ENCODE measurements at regions not wholly inside any gene's neighbourhood (a gene's known extent, or its start where the extent isn't known, plus 50 kb on each side); places are given as distances from the start of the nearest gene placed in this dataset.

GRCh38 chr13:22286338-22286737 lies 615.5 kb downstream of the FGF9 start:
- dilution Hi-C loops (cut with MboI; ENCODE audit: extremely low pct_ligation_motif_present, low sequenced_read_pairs): no loop called here
- H2AFZ ChIP-seq (ENCODE audit: low read depth, low read length): no peak overlapping the region

More at GRCh38 chr13:22286338-22286737, 615.5 kb downstream of the FGF9 start:
- Histone ChIP-seq H3K9ac (replicated peaks; ENCODE audit: extremely low read depth, insufficient read depth, low read length) (no peak overlapping the region), H3K79me2 (ENCODE audit: control insufficient read depth, insufficient read depth, low read length) (no peaks in the 10 kb centered on the region), H3K27ac (ENCODE audit: insufficient read depth, low read depth, low read length) (no peak overlapping the region), H3K36me3 (ENCODE audit: control insufficient read depth in 2 of 2, extremely low read depth in 1 of 2, insufficient read depth in 2 of 2, low read length in 2 of 2) (no peaks in the 10 kb centered on the region), H3K4me1 (ENCODE audit: control insufficient read depth, extremely low read depth, insufficient read depth, low read length) (no peaks in the 10 kb centered on the region), H3K4me2 (ENCODE audit: insufficient read depth, low read length) (no peak overlapping the region), H3K27me3 (ENCODE audit: control insufficient read depth in 2 of 2, insufficient read depth in 2 of 2, low read length in 2 of 2) (no peaks in the 10 kb centered on the region), H3K4me3 (replicated peaks in 1 of 3; ENCODE audit: insufficient read depth in 1 of 3, low read depth in 1 of 3, low read length in 3 of 3) (no peak overlapping the region), H4K20me1 (replicated peaks; ENCODE audit: control insufficient read depth, extremely low read depth, insufficient read depth, low read length) (no peaks in the 10 kb centered on the region), H3K9me3 (replicated peaks; ENCODE audit: control insufficient read depth, insufficient read depth, low read length) (peaks cover 2% of the 10 kb centered on the region), H3K9me1 (replicated peaks; ENCODE audit: control insufficient read depth, extremely low read depth, insufficient read depth, low read length) (no peaks in the 10 kb centered on the region)
- no peak for FAIRE-seq
- no TSS peak for BruUV-seq (replicated peaks)
- DNase-seq (ENCODE audit: low read depth, low spot score): no peak
- TF ChIP-seq JUN (IDR thresholded peaks at IDR 0.05; ENCODE audit: borderline replicate concordance, insufficient read depth, insufficient read length, low read depth) (no peak), EZH2 (IDR thresholded peaks at IDR 0.05; ENCODE audit: borderline replicate concordance, low read depth, low read length, severe bottlenecking) (no peak), CTCF (IDR thresholded peaks at IDR 0.05; ENCODE audit: extremely low read depth in 1 of 2, insufficient read depth in 1 of 2, low read depth in 1 of 2, low read length in 2 of 2) (no peak), FOS (IDR thresholded peaks at IDR 0.05; ENCODE audit: borderline replicate concordance, insufficient read depth, low read length) (no peak), MAX (IDR thresholded peaks at IDR 0.05; ENCODE audit: insufficient read depth, insufficient read length) (no peak), POLR2AphosphoS5 (IDR thresholded peaks at IDR 0.05; ENCODE audit: insufficient read depth, low read depth, low read length) (no peak), POLR2A (IDR thresholded peaks at IDR 0.05; ENCODE audit: low read depth, low read length) (no peak), GATA2 (IDR thresholded peaks at IDR 0.05; ENCODE audit: insufficient read depth, insufficient read length, low read depth, low read length) (no peak)
- POLR2A ChIA-PET: no interaction called here
- intact Hi-C loops (cut with micrococcal nuclease): no loop called here
- CTCF ChIA-PET: no interaction called here

Data from endothelial cell of umbilical vein (primary cell).